GM13977 (cell line): ENCODE measurements at regions not wholly inside any gene's neighbourhood (a gene's known extent, or its start where the extent isn't known, plus 50 kb on each side); places are given as distances from the start of the nearest gene placed in this dataset.

Experiments
- DNase-seq: peaks from one replicate; pipeline ENCODE4 v3.0.0; 2012; ENCODE audit warnings: low spot score
- in situ Hi-C: fragments of 300-500 bp; cut with MboI; formaldehyde crosslinking; loops from one replicate; pipeline ENCODE4 v1.12.0; 2022; ENCODE audit warnings: low sequenced_read_pairs, low pct_unique_long_range_greater_than_20kb, mixed read lengths, inconsistent platforms; ENCODE audit not compliant: unreplicated experiment
- TF ChIP-seq, protein P1 (sequence below): IDR thresholded peaks from 2 replicates; pipeline ENCODE4 v1.5.1; 2012; ENCODE audit warnings: mild to moderate bottlenecking, control low read depth; ENCODE audit not compliant: insufficient read depth; ENCODE audit errors: extremely low read depth, missing control alignments

DNA sequence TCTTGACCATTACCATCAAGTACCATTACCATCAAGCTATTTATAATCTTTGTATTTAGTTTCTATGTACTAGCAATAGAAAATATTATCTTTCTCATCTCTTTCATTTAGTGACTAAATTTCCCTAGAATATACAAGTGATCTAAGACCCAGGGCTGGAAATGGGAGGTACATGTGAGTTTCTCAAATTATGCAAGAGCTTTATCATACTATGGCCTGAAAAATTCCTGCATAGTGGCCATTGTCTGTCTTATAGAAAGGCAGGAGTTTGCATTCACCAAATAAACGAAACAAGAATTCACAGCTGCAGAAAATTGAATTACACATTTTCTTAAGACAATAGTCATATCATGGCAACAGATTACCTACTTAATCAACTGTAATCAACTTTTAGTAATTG is 50.7 kb upstream of the HDAC9 start:
- TF ChIP-seq, protein P1, sequence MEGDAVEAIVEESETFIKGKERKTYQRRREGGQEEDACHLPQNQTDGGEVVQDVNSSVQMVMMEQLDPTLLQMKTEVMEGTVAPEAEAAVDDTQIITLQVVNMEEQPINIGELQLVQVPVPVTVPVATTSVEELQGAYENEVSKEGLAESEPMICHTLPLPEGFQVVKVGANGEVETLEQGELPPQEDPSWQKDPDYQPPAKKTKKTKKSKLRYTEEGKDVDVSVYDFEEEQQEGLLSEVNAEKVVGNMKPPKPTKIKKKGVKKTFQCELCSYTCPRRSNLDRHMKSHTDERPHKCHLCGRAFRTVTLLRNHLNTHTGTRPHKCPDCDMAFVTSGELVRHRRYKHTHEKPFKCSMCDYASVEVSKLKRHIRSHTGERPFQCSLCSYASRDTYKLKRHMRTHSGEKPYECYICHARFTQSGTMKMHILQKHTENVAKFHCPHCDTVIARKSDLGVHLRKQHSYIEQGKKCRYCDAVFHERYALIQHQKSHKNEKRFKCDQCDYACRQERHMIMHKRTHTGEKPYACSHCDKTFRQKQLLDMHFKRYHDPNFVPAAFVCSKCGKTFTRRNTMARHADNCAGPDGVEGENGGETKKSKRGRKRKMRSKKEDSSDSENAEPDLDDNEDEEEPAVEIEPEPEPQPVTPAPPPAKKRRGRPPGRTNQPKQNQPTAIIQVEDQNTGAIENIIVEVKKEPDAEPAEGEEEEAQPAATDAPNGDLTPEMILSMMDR, result no peak
- no peak for DNase-seq
- in situ Hi-C loops, result no loop called here

DNA sequence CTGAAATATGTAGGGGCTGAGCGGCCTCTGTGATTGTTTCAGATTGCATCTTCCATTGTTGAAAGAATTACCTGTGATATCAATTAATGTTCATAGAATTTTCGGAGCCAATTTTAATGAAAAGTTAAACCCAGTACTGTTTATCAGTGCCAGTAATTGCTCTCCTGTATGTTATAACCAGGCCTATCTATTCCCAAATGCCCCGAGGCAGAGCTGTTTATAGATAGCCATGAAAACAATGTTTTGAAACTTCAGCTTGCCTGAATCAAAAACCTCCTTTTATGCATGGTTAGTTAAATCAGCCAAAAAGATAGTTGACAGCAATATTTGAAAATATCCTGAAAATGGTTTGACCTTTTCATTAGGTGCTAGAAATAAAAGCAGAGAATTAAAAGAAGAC is 50.1 kb upstream of the HDAC9 start:
- in situ Hi-C loops, result no loop called here
- DNase-seq, result no peak
- TF ChIP-seq, protein P1, result no peak
